ENCODE measurements at regions not wholly inside any gene's neighbourhood (a gene's known extent, or its start where the extent isn't known, plus 50 kb on each side); places are given as distances from the start of the nearest gene placed in this dataset.

DNA sequence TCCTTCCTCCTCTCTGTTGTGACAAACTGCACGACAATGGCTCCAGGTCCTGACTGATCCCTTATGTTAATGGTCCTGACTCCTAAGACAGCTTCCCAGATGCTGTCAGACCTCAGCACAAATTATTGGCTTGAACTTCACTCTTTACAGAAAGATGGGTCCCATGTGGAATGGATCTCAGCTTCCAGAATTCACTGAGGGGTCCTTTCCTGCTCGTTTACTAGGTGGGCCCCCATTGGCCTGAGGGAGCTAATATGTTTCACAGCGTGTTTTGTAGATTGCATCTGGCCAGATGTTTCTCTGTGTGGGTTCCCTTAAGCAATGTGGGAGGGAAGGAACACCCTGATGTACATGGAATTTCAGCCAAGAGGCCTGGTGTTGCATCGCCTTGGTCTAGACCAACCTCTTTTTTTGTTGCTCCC, 826.6 kb downstream of the MAFB start:
- Histone ChIP-seq H3K4me2 (replicated peaks; ENCODE audit: extremely low read depth, low read length, poor library complexity, severe bottlenecking) (no peak overlapping the region), H3K9ac (ENCODE audit: insufficient read depth, low read length, poor library complexity, severe bottlenecking) (no peak overlapping the region), H3K4me1 (ENCODE audit: control insufficient read depth in 1 of 2, insufficient read depth in 2 of 2, low read length in 2 of 2) (no peaks in the 10 kb centered on the region), H3K36me3 (replicated peaks in 1 of 2; ENCODE audit: control insufficient read depth in 1 of 2, insufficient read depth in 2 of 2, low read length in 2 of 2) (no peaks in the 10 kb centered on the region), H4K20me1 (ENCODE audit: insufficient read depth, low read length) (no peaks in the 10 kb centered on the region), H3K79me2 (ENCODE audit: insufficient read depth, low read length) (no peaks in the 10 kb centered on the region), H3K9me3 (replicated peaks in 1 of 2; ENCODE audit: control insufficient read depth in 1 of 2, insufficient read depth in 1 of 2, low read length in 2 of 2) (no peaks in the 10 kb centered on the region), H3K4me3 (replicated peaks in 1 of 3; ENCODE audit: low read depth in 2 of 3, low read length in 3 of 3) (no peak overlapping the region), H2AFZ (ENCODE audit: insufficient read depth, low read depth, low read length, poor library complexity, severe bottlenecking) (no peak overlapping the region), H3K27ac (ENCODE audit: low read depth in 1 of 2, low read length in 2 of 2) (no peak overlapping the region), H3K27me3 (ENCODE audit: control insufficient read depth in 2 of 2, insufficient read depth in 2 of 2, low read length in 2 of 2) (no peaks in the 10 kb centered on the region)
- TF ChIP-seq, protein P1, sequence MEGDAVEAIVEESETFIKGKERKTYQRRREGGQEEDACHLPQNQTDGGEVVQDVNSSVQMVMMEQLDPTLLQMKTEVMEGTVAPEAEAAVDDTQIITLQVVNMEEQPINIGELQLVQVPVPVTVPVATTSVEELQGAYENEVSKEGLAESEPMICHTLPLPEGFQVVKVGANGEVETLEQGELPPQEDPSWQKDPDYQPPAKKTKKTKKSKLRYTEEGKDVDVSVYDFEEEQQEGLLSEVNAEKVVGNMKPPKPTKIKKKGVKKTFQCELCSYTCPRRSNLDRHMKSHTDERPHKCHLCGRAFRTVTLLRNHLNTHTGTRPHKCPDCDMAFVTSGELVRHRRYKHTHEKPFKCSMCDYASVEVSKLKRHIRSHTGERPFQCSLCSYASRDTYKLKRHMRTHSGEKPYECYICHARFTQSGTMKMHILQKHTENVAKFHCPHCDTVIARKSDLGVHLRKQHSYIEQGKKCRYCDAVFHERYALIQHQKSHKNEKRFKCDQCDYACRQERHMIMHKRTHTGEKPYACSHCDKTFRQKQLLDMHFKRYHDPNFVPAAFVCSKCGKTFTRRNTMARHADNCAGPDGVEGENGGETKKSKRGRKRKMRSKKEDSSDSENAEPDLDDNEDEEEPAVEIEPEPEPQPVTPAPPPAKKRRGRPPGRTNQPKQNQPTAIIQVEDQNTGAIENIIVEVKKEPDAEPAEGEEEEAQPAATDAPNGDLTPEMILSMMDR (IDR thresholded peaks at IDR 0.05), result no peak
- Mint-ChIP-seq H3K27me3 (ENCODE audit: low read depth in 3 of 3) (peaks cover 0 to 1% (median 0%) of the 10 kb centered on the region in 3 donors), H3K36me3 (no peaks in the 10 kb centered on the region), H3K27ac (no peak overlapping the region), H3K4me3 (no peak overlapping the region), H3K4me1 (no peaks in the 10 kb centered on the region), H3K9me3 (peaks cover 0 to 4% (median 0%) of the 10 kb centered on the region in 7 donors)
- WGBS (ENCODE audit: insufficient coverage), result 78% methylated on average over 4 of the region's 4 CpGs
- intact Hi-C loops (cut with micrococcal nuclease), result no loop called here
- no peak for DNase-seq

DNA sequence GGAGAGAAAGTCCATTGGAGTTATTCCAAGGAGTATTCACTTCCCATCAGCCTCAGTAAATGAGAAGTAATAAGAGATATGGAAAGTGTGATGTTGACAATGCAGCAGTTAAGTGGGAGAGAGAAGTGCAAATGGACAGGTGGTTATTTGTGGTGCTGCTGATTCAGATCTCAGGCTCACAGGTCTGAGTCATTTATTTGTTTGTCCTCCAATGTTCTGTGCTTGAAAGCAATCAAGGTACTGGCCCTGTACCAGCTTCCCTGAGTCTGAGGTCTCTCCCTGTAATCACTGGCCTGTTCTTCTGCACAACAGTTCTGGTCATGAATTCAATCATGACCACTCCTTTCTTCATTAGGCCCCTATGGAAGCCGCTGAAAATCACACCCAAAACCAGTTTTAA, 827.7 kb downstream of the MAFB start:
- peaks cover 0 to 1% (median 1%) of the 10 kb centered on the region in 3 donors for H3K27me3 Mint-ChIP-seq (ENCODE audit: low read depth in 3 of 3)
- H3K36me3 ChIP-seq (replicated peaks in 1 of 2; ENCODE audit: control insufficient read depth in 1 of 2, insufficient read depth in 2 of 2, low read length in 2 of 2), result no peaks in the 10 kb centered on the region
- no peak overlapping the region for H3K27ac Mint-ChIP-seq
- no peak overlapping the region for H2AFZ ChIP-seq (ENCODE audit: insufficient read depth, low read depth, low read length, poor library complexity, severe bottlenecking)
- H3K4me3 Mint-ChIP-seq, result no peak overlapping the region
- WGBS (ENCODE audit: insufficient coverage), result no CpG with 5 or more reads among the region's 1 CpG
- H4K20me1 ChIP-seq (ENCODE audit: insufficient read depth, low read length), result no peaks in the 10 kb centered on the region
- TF ChIP-seq, protein P1 (IDR thresholded peaks at IDR 0.05), result no peak
- H3K9me3 ChIP-seq (replicated peaks in 1 of 2; ENCODE audit: control insufficient read depth in 1 of 2, insufficient read depth in 1 of 2, low read length in 2 of 2), result no peaks in the 10 kb centered on the region
- H3K27me3 ChIP-seq (ENCODE audit: control insufficient read depth in 2 of 2, insufficient read depth in 2 of 2, low read length in 2 of 2), result no peaks in the 10 kb centered on the region
- no peak overlapping the region for H3K27ac ChIP-seq (ENCODE audit: low read depth in 1 of 2, low read length in 2 of 2)
- H3K9ac ChIP-seq (ENCODE audit: insufficient read depth, low read length, poor library complexity, severe bottlenecking), result no peak overlapping the region
- no peaks in the 10 kb centered on the region for H3K79me2 ChIP-seq (ENCODE audit: insufficient read depth, low read length)
- no peak for DNase-seq
- no peaks in the 10 kb centered on the region for H3K36me3 Mint-ChIP-seq
- H3K4me1 Mint-ChIP-seq, result no peaks in the 10 kb centered on the region
- no peaks in the 10 kb centered on the region for H3K9me3 Mint-ChIP-seq
- H3K4me3 ChIP-seq (replicated peaks in 1 of 3; ENCODE audit: low read depth in 2 of 3, low read length in 3 of 3), result no peak overlapping the region
- intact Hi-C loops (cut with micrococcal nuclease), result no loop called here
- no peaks in the 10 kb centered on the region for H3K4me1 ChIP-seq (ENCODE audit: control insufficient read depth in 1 of 2, insufficient read depth in 2 of 2, low read length in 2 of 2)
- no peak overlapping the region for H3K4me2 ChIP-seq (replicated peaks; ENCODE audit: extremely low read depth, low read length, poor library complexity, severe bottlenecking)
